Mesothelial cell of epicardium (in vitro differentiated cells): ENCODE measurements at regions not wholly inside any gene's neighbourhood (a gene's known extent, or its start where the extent isn't known, plus 50 kb on each side); places are given as distances from the start of the nearest gene placed in this dataset.

Experiments
- DNase-seq, 2 experiments: peaks; one replicate each; pipeline ENCODE4 v3.0.0; 2021; ENCODE audit warnings: low spot score in 2 of 2; ENCODE audit not compliant: unreplicated experiment in 2 of 2
- H3K27ac Mint-ChIP-seq: 2 replicates; pipeline ENCODE4 v1.8.0; 2021; ENCODE audit warnings: mixed read lengths
- H3K27me3 Mint-ChIP-seq: 2 replicates; pipeline ENCODE4 v1.8.0; 2021; ENCODE audit warnings: low read depth, mixed read lengths
- H3K36me3 Mint-ChIP-seq: 2 replicates; pipeline ENCODE4 v1.8.0; 2021; ENCODE audit warnings: mixed read lengths
- H3K4me1 Mint-ChIP-seq: 2 replicates; pipeline ENCODE4 v1.8.0; 2021; ENCODE audit warnings: mixed read lengths
- H3K4me3 Mint-ChIP-seq: 2 replicates; pipeline ENCODE4 v1.8.0; 2021; ENCODE audit warnings: mild to moderate bottlenecking, moderate library complexity, mixed read lengths
- H3K9me3 Mint-ChIP-seq: 2 replicates; pipeline ENCODE4 v1.8.0; 2021; ENCODE audit warnings: mixed read lengths
- CTCF ChIP-seq: fragments of 200-600 bp; sonication (generic); IDR thresholded peaks from one replicate; pipeline ENCODE4 v1.5.0; 2021; ENCODE audit warnings: antibody characterized with exemption; ENCODE audit not compliant: unreplicated experiment

GRCh38 chr11:62067741-62068140 lies 56.1 kb upstream of the INCENP start:
- TF ChIP-seq CTCF: no peak
- H3K27me3 Mint-ChIP-seq: no peaks in the 10 kb centered on the region
- H3K36me3 Mint-ChIP-seq: no peaks in the 10 kb centered on the region
- H3K27ac Mint-ChIP-seq: no peak overlapping the region
- no peak for DNase-seq
- H3K4me3 Mint-ChIP-seq: no peak overlapping the region
- no peaks in the 10 kb centered on the region for H3K4me1 Mint-ChIP-seq
- H3K9me3 Mint-ChIP-seq: no peaks in the 10 kb centered on the region

GRCh38 chr11:62064221-62064620 lies 59.6 kb upstream of the INCENP start:
- no peak for DNase-seq
- no peaks in the 10 kb centered on the region for H3K36me3 Mint-ChIP-seq
- no peaks in the 10 kb centered on the region for H3K4me1 Mint-ChIP-seq
- no peaks in the 10 kb centered on the region for H3K9me3 Mint-ChIP-seq
- no peak overlapping the region for H3K4me3 Mint-ChIP-seq
- no peaks in the 10 kb centered on the region for H3K27me3 Mint-ChIP-seq
- no peak overlapping the region for H3K27ac Mint-ChIP-seq
- TF ChIP-seq CTCF: no peak

GRCh38 chr11:62062223-62062861 lies 61.5 kb upstream of the INCENP start:
- H3K27me3 Mint-ChIP-seq: no peaks in the 10 kb centered on the region
- H3K4me1 Mint-ChIP-seq: no peaks in the 10 kb centered on the region
- H3K9me3 Mint-ChIP-seq: no peaks in the 10 kb centered on the region
- DNase-seq: no peak
- no peaks in the 10 kb centered on the region for H3K36me3 Mint-ChIP-seq
- TF ChIP-seq CTCF: no peak
- no peak overlapping the region for H3K27ac Mint-ChIP-seq
- H3K4me3 Mint-ChIP-seq: no peak overlapping the region

GRCh38 chr11:62061356-62062222 lies 62.2 kb upstream of the INCENP start:
- Mint-ChIP-seq H3K36me3 (no peaks in the 10 kb centered on the region), H3K9me3 (no peaks in the 10 kb centered on the region), H3K4me3 (no peak overlapping the region), H3K27ac (no peak overlapping the region), H3K4me1 (no peaks in the 10 kb centered on the region), H3K27me3 (no peaks in the 10 kb centered on the region)
- TF ChIP-seq CTCF: no peak
- DNase-seq: no peak

GRCh38 chr11:62057069-62057468 lies 66.7 kb upstream of the INCENP start:
- no peaks in the 10 kb centered on the region for H3K36me3 Mint-ChIP-seq
- H3K9me3 Mint-ChIP-seq: no peaks in the 10 kb centered on the region
- no peaks in the 10 kb centered on the region for H3K27me3 Mint-ChIP-seq
- no peak overlapping the region for H3K4me3 Mint-ChIP-seq
- no peak for DNase-seq
- TF ChIP-seq CTCF: no peak
- peaks cover 3% of the 10 kb centered on the region for H3K4me1 Mint-ChIP-seq
- H3K27ac Mint-ChIP-seq: no peak overlapping the region
